GM23248 (cell line): ENCODE measurements at regions not wholly inside any gene's neighbourhood (a gene's known extent, or its start where the extent isn't known, plus 50 kb on each side); places are given as distances from the start of the nearest gene placed in this dataset.

Experiments used
- DNase-seq: peaks from one replicate; pipeline ENCODE4 v3.0.0-alpha.2; 2015
- H2AFZ ChIP-seq: fragments of 200-600 bp; sonication (generic); 2 replicates; pipeline ENCODE4 v1.6.1; 2016; ENCODE audit warnings: antibody characterized with exemption
- H3F3A ChIP-seq: fragments of 200-600 bp; sonication (generic); 2 replicates; pipeline ENCODE4 v1.6.1; 2016; ENCODE audit warnings: mild to moderate bottlenecking, antibody characterized with exemption, mixed run types; ENCODE audit not compliant: insufficient read depth
- H3K27ac ChIP-seq: fragments of 200-600 bp; sonication (generic); 2 replicates; pipeline ENCODE4 v1.5.1; 2016; ENCODE audit warnings: mild to moderate bottlenecking
- H3K27me3 ChIP-seq: fragments of 200-600 bp; sonication (generic); replicated peaks from 2 replicates; pipeline ENCODE4 v1.6.1; 2016; ENCODE audit warnings: mild to moderate bottlenecking; ENCODE audit not compliant: insufficient read depth
- H3K36me3 ChIP-seq: fragments of 200-600 bp; sonication (generic); 2 replicates; pipeline ENCODE4 v1.6.1; 2016; ENCODE audit warnings: low read depth, mild to moderate bottlenecking
- H3K4me1 ChIP-seq: fragments of 200-600 bp; sonication (generic); 2 replicates; pipeline ENCODE4 v1.6.1; 2016; ENCODE audit warnings: mild to moderate bottlenecking; ENCODE audit not compliant: insufficient read depth
- H3K4me2 ChIP-seq: fragments of 200-600 bp; sonication (generic); one replicate; pipeline ENCODE4 v1.6.1; 2016; ENCODE audit warnings: mild to moderate bottlenecking; ENCODE audit not compliant: unreplicated experiment
- H3K4me3 ChIP-seq: fragments of 200-600 bp; sonication (generic); 2 replicates; pipeline ENCODE4 v1.5.1; 2016; ENCODE audit warnings: mild to moderate bottlenecking
- H3K79me2 ChIP-seq: fragments of 200-600 bp; sonication (generic); 2 replicates; pipeline ENCODE4 v1.6.1; 2016; ENCODE audit warnings: mild to moderate bottlenecking; ENCODE audit not compliant: insufficient read depth
- H3K9ac ChIP-seq: fragments of 200-600 bp; sonication (generic); 2 replicates; pipeline ENCODE4 v1.6.1; 2016; ENCODE audit warnings: mild to moderate bottlenecking
- H3K9me2 ChIP-seq: fragments of 200-600 bp; sonication (generic); 2 replicates; pipeline ENCODE4 v1.6.1; 2016; ENCODE audit warnings: mixed run types, mild to moderate bottlenecking, moderate library complexity; ENCODE audit not compliant: insufficient read depth
- H3K9me3 ChIP-seq: fragments of 200-600 bp; sonication (generic); one replicate; pipeline ENCODE4 v1.6.1; 2017; ENCODE audit warnings: low read depth
- H4K20me1 ChIP-seq: fragments of 200-600 bp; sonication (generic); 2 replicates; pipeline ENCODE4 v1.6.0; 2016; ENCODE audit not compliant: insufficient read depth
- EZH2 ChIP-seq: fragments of 200-600 bp; sonication (generic); IDR thresholded peaks from 2 replicates; pipeline ENCODE4 v1.6.1; 2018; ENCODE audit warnings: antibody characterized with exemption, mild to moderate bottlenecking; ENCODE audit not compliant: insufficient read depth, poor library complexity, severe bottlenecking
- EZH2phosphoT487 ChIP-seq: fragments of 200-600 bp; sonication (generic); IDR thresholded peaks from 2 replicates; pipeline ENCODE4 v1.6.1; 2018; ENCODE audit warnings: antibody characterized with exemption, moderate library complexity, mild to moderate bottlenecking, low read depth; ENCODE audit not compliant: insufficient read depth
- WGBS, 2 experiments: methylation state at CpG; one replicate each; pipeline ENCODE4 v1.1.6; 2015 to 2017; ENCODE audit warnings: low lambda C conversion rate in 2 of 2, low coverage in 1 of 2; ENCODE audit errors: missing lambda C conversion rate in 2 of 2; 5-methylcytosine and 5-hydroxymethylcytosine counted together
- in situ Hi-C: fragments of 300-500 bp; cut with MboI; formaldehyde crosslinking; loops from 2 replicates; pipeline ENCODE4 v1.15.0; 2020

DNA sequence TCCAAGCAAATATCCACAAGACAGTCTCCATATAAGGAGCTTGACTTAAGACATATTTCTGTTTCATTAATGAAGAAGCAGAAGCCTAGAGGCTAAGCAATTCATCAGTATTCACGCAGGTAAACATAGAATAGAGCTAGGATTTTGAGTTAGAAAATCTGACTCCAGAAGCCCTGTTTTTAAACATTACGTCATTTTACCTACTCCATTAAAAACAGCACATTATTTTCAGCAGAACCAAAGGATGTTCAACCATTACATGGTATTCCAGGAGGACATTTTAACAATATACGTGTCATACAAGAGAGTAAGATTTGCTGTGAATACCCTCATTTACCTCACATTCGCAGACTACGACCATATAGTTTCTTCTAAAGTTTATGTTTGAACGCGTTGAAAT, 403.3 kb upstream of the TRAM1L1 start:
- in situ Hi-C loops = no loop called here
- Histone ChIP-seq H3F3A (no peaks in the 10 kb centered on the region), H3K27me3 (no peaks in the 10 kb centered on the region), H3K9me3 (no peaks in the 10 kb centered on the region), H2AFZ (no peak overlapping the region), H3K9ac (no peak overlapping the region), H3K4me3 (no peak overlapping the region), H3K27ac (no peak overlapping the region), H3K9me2 (no peaks in the 10 kb centered on the region), H3K4me1 (no peaks in the 10 kb centered on the region), H3K4me2 (no peak overlapping the region), H3K36me3 (no peaks in the 10 kb centered on the region), H3K79me2 (no peaks in the 10 kb centered on the region), H4K20me1 (no peaks in the 10 kb centered on the region)
- no peak for DNase-seq
- TF ChIP-seq EZH2 (no peak), EZH2phosphoT487 (no peak)
- WGBS, 2 experiments = 43% methylated on average over 7 of the region's 7 CpGs

DNA sequence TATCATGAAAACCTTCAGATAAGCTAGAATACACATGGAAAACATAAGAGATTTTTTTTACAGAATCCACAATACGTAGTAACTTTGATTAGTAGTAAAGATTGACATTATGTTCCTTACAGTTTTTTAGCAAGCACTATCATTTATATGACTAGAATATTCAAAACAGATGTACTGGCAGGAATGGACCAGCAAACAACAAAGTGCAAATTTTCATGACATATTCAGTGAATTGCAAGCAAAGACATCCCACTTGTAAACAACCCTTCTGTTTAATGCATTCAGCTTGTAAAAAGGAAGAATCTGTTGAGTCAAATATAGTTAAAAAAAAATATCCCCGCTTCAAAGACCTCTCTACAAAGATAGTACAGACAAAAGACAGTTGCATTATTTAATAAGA, 403.7 kb upstream of the TRAM1L1 start:
- H3K9me2 ChIP-seq = no peaks in the 10 kb centered on the region
- in situ Hi-C loops = no loop called here
- WGBS, 2 experiments = 0 to 7% methylated on average over 2 of the region's 2 CpGs
- no peaks in the 10 kb centered on the region for H3K79me2 ChIP-seq
- no peak overlapping the region for H2AFZ ChIP-seq
- H3K9ac ChIP-seq = no peak overlapping the region
- no peak overlapping the region for H3K4me3 ChIP-seq
- H3F3A ChIP-seq = no peaks in the 10 kb centered on the region
- H3K4me1 ChIP-seq = no peaks in the 10 kb centered on the region
- no peak for DNase-seq
- H3K9me3 ChIP-seq = no peaks in the 10 kb centered on the region
- H4K20me1 ChIP-seq = no peaks in the 10 kb centered on the region
- no peaks in the 10 kb centered on the region for H3K27me3 ChIP-seq
- no peak overlapping the region for H3K27ac ChIP-seq
- no peaks in the 10 kb centered on the region for H3K36me3 ChIP-seq
- no peak overlapping the region for H3K4me2 ChIP-seq
- TF ChIP-seq EZH2 (no peak), EZH2phosphoT487 (no peak)

- WGBS, 2 experiments = 9 to 10% methylated on average over 3 of the region's 3 CpGs
- no peak overlapping the region for H2AFZ ChIP-seq
- in situ Hi-C loops = no loop called here
These were observed 406.1 kb upstream of the TRAM1L1 start for GRCh38 chr4:117491516-117491915.

GRCh38 chr4:117495802-117496201, 410.4 kb upstream of the TRAM1L1 start:
- DNase-seq = no peak
- Histone ChIP-seq H3F3A (no peaks in the 10 kb centered on the region), H3K4me1 (no peaks in the 10 kb centered on the region), H3K27me3 (no peaks in the 10 kb centered on the region), H3K9me3 (no peaks in the 10 kb centered on the region), H3K9me2 (no peaks in the 10 kb centered on the region), H3K27ac (no peak overlapping the region), H4K20me1 (no peaks in the 10 kb centered on the region), H3K9ac (no peak overlapping the region), H3K4me2 (no peak overlapping the region), H2AFZ (no peak overlapping the region), H3K4me3 (no peak overlapping the region), H3K79me2 (no peaks in the 10 kb centered on the region), H3K36me3 (no peaks in the 10 kb centered on the region)
- WGBS, 2 experiments = 5 to 12% methylated on average over 1 of the region's 1 CpG
- in situ Hi-C loops = no loop called here
- no peak for TF ChIP-seq EZH2
- no peak for TF ChIP-seq EZH2phosphoT487

More at GRCh38 chr4:117491516-117491915, 406.1 kb upstream of the TRAM1L1 start:
- Histone ChIP-seq H4K20me1 (no peaks in the 10 kb centered on the region), H3F3A (no peaks in the 10 kb centered on the region), H3K79me2 (no peaks in the 10 kb centered on the region), H3K4me1 (no peaks in the 10 kb centered on the region), H3K27me3 (no peaks in the 10 kb centered on the region), H3K9me2 (no peaks in the 10 kb centered on the region), H3K4me2 (no peak overlapping the region), H3K4me3 (no peak overlapping the region), H3K9me3 (no peaks in the 10 kb centered on the region), H3K9ac (no peak overlapping the region), H3K36me3 (no peaks in the 10 kb centered on the region), H3K27ac (no peak overlapping the region)
- TF ChIP-seq EZH2phosphoT487 (no peak), EZH2 (no peak)
- no peak for DNase-seq

- Histone ChIP-seq H3K4me1 (no peaks in the 10 kb centered on the region), H3K4me3 (no peak overlapping the region), H3F3A (no peaks in the 10 kb centered on the region), H3K79me2 (no peaks in the 10 kb centered on the region), H3K27ac (no peak overlapping the region), H3K4me2 (no peak overlapping the region), H4K20me1 (no peaks in the 10 kb centered on the region), H2AFZ (no peak overlapping the region), H3K9ac (no peak overlapping the region), H3K27me3 (no peaks in the 10 kb centered on the region), H3K9me3 (peaks cover 2% of the 10 kb centered on the region), H3K9me2 (no peaks in the 10 kb centered on the region), H3K36me3 (no peaks in the 10 kb centered on the region)
- no peak for TF ChIP-seq EZH2phosphoT487
- TF ChIP-seq EZH2 = no peak
- DNase-seq = no peak
- WGBS, 2 experiments = 24 to 41% methylated on average over 2 of the region's 2 CpGs
- in situ Hi-C loops = no loop called here
These were observed 427.0 kb upstream of the TRAM1L1 start for GRCh38 chr4:117512414-117512813.
